ENCODE measurements at regions not wholly inside any gene's neighbourhood (a gene's known extent, or its start where the extent isn't known, plus 50 kb on each side); places are given as distances from the start of the nearest gene placed in this dataset.

DNA sequence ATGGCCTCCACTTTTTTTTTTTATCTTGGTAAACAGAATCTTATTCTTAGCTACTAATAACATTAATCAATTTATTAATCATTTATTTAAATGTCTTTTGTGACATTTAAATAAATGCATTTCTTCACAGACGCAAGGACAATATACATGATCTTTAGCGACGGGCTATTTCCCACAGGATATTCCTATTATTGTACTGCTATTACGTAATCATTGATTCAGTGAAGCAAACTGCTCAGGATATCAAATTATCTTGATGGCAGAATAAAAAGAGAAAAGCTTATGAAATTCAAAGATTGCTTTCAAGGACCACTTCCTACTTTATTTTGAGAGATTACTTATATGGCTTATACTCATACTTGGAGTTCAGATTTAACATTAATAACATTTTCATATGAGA is 114.1 kb downstream of the FAM9B start:
- Histone ChIP-seq H4K20me1 (ENCODE audit: low read depth, low read length) (no peaks in the 10 kb centered on the region), H2AFZ (ENCODE audit: low read depth, low read length, severe bottlenecking) (no peak overlapping the region), H3K4me2 (ENCODE audit: low read depth, low read length, poor library complexity, severe bottlenecking) (no peak overlapping the region), H3K4me3 (ENCODE audit: insufficient read depth, low read length, poor library complexity, severe bottlenecking) (no peak overlapping the region), H3K79me2 (ENCODE audit: insufficient read depth, low read length) (no peaks in the 10 kb centered on the region), H3K27ac (ENCODE audit: low read depth, low read length) (no peak overlapping the region), H3K36me3 (ENCODE audit: low read length) (no peaks in the 10 kb centered on the region), H3K27me3 (ENCODE audit: low read length) (no peaks in the 10 kb centered on the region), H3K9me3 (ENCODE audit: insufficient read depth, low read length) (no peaks in the 10 kb centered on the region), H3F3A (ENCODE audit: insufficient read depth) (no peaks in the 10 kb centered on the region), H3K9me2 (replicated peaks; ENCODE audit: insufficient read depth, low read length) (no peaks in the 10 kb centered on the region), H3K9ac (ENCODE audit: low read length) (no peak overlapping the region)
- no peak for TF ChIP-seq CTCF (IDR thresholded peaks at IDR 0.05; ENCODE audit: insufficient read depth, low read length, poor library complexity, severe bottlenecking)
- TF ChIP-seq EZH2phosphoT487 (conservative IDR thresholded peaks at IDR 0.05; ENCODE audit: low read length) = no peak

GRCh38 chrX:8916697-8917096 is 115.5 kb upstream of the FAM9A start:
- no peak overlapping the region for H2AFZ ChIP-seq (ENCODE audit: low read depth, low read length, severe bottlenecking)
- no peaks in the 10 kb centered on the region for H4K20me1 ChIP-seq (ENCODE audit: low read depth, low read length)
- H3K9me3 ChIP-seq (ENCODE audit: insufficient read depth, low read length) = no peaks in the 10 kb centered on the region
- no peak overlapping the region for H3K9ac ChIP-seq (ENCODE audit: low read length)
- no peak for TF ChIP-seq CTCF (IDR thresholded peaks at IDR 0.05; ENCODE audit: insufficient read depth, low read length, poor library complexity, severe bottlenecking)
- no peak for TF ChIP-seq EZH2phosphoT487 (conservative IDR thresholded peaks at IDR 0.05; ENCODE audit: low read length)
- H3F3A ChIP-seq (ENCODE audit: insufficient read depth) = no peaks in the 10 kb centered on the region
- no peaks in the 10 kb centered on the region for H3K79me2 ChIP-seq (ENCODE audit: insufficient read depth, low read length)
- no peak overlapping the region for H3K4me3 ChIP-seq (ENCODE audit: insufficient read depth, low read length, poor library complexity, severe bottlenecking)
- H3K9me2 ChIP-seq (replicated peaks; ENCODE audit: insufficient read depth, low read length) = no peaks in the 10 kb centered on the region
- no peaks in the 10 kb centered on the region for H3K36me3 ChIP-seq (ENCODE audit: low read length)
- H3K27me3 ChIP-seq (ENCODE audit: low read length) = no peaks in the 10 kb centered on the region
- no peak overlapping the region for H3K4me2 ChIP-seq (ENCODE audit: low read depth, low read length, poor library complexity, severe bottlenecking)
- H3K27ac ChIP-seq (ENCODE audit: low read depth, low read length) = no peak overlapping the region

DNA sequence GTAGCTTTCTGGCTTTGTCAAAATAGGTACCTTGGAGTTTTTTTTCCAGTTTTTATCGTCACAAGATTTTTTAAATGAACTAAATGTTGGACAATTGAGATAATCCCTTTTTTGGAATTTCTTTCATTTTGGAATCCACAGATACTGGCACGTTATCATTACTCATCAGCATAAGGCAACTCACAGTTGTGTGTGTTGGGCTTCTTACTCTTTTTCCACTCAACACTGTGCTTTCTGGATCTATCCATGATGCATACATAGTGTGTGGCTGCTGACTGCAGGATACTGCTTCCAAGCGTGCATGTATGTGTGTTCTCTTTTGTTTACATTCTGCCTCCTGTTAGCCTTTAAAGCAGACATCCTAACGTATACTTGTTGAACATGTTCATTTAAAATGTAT is 113.5 kb upstream of the FAM9A start:
- H3F3A ChIP-seq (ENCODE audit: insufficient read depth) = no peaks in the 10 kb centered on the region
- H3K9me3 ChIP-seq (ENCODE audit: insufficient read depth, low read length) = no peaks in the 10 kb centered on the region
- H2AFZ ChIP-seq (ENCODE audit: low read depth, low read length, severe bottlenecking) = no peak overlapping the region
- no peaks in the 10 kb centered on the region for H3K9me2 ChIP-seq (replicated peaks; ENCODE audit: insufficient read depth, low read length)
- no peak overlapping the region for H3K4me3 ChIP-seq (ENCODE audit: insufficient read depth, low read length, poor library complexity, severe bottlenecking)
- TF ChIP-seq EZH2phosphoT487 (conservative IDR thresholded peaks at IDR 0.05; ENCODE audit: low read length) (no peak), CTCF (IDR thresholded peaks at IDR 0.05; ENCODE audit: insufficient read depth, low read length, poor library complexity, severe bottlenecking) (no peak)
- no peaks in the 10 kb centered on the region for H3K36me3 ChIP-seq (ENCODE audit: low read length)
- H4K20me1 ChIP-seq (ENCODE audit: low read depth, low read length) = no peaks in the 10 kb centered on the region
- no peaks in the 10 kb centered on the region for H3K79me2 ChIP-seq (ENCODE audit: insufficient read depth, low read length)
- no peak overlapping the region for H3K27ac ChIP-seq (ENCODE audit: low read depth, low read length)
- H3K27me3 ChIP-seq (ENCODE audit: low read length) = no peaks in the 10 kb centered on the region
- no peak overlapping the region for H3K4me2 ChIP-seq (ENCODE audit: low read depth, low read length, poor library complexity, severe bottlenecking)
- H3K9ac ChIP-seq (ENCODE audit: low read length) = no peak overlapping the region
